Cardiac muscle cell (in vitro differentiated cells and primary cell): ENCODE measurements at regions not wholly inside any gene's neighbourhood (a gene's known extent, or its start where the extent isn't known, plus 50 kb on each side); places are given as distances from the start of the nearest gene placed in this dataset.

ENCODE experiments used
- DNase-seq, 2 donors: peaks; one replicate each; pipeline versions ENCODE4 v3.0.0 to v3.0.0-alpha.2; 2010 to 2017; ENCODE audit warnings: low read depth in 1 of 2, low spot score in 1 of 2
- H3K27ac ChIP-seq: fragments of 200-600 bp; sonication (generic); 2 replicates; pipeline ENCODE4 v1.5.1; 2016
- H3K27me3 ChIP-seq: fragments of 200-600 bp; sonication (generic); 2 replicates; pipeline ENCODE4 v1.6.0; 2016; ENCODE audit warnings: control low read depth
- H3K36me3 ChIP-seq: fragments of 200-600 bp; sonication (generic); 2 replicates; pipeline ENCODE4 v1.5.1; 2016; ENCODE audit warnings: control low read depth
- H3K4me1 ChIP-seq: fragments of 200-600 bp; sonication (generic); 2 replicates; pipeline ENCODE4 v1.8.1; 2017; ENCODE audit warnings: low read depth, mild to moderate bottlenecking, mixed run types
- H3K4me3 ChIP-seq: fragments of 200-600 bp; sonication (generic); 2 replicates; pipeline ENCODE4 v1.5.1; 2016; ENCODE audit warnings: mild to moderate bottlenecking
- H3K9me3 ChIP-seq: fragments of 200-600 bp; sonication (generic); 2 replicates; pipeline ENCODE4 v1.5.1; 2017; ENCODE audit warnings: low read depth, mild to moderate bottlenecking, control low read depth
- TF ChIP-seq, protein P1 (sequence below): IDR thresholded peaks from 2 replicates; pipeline ENCODE4 v1.5.1; 2012; ENCODE audit warnings: low read depth, mild to moderate bottlenecking, low read length

DNA sequence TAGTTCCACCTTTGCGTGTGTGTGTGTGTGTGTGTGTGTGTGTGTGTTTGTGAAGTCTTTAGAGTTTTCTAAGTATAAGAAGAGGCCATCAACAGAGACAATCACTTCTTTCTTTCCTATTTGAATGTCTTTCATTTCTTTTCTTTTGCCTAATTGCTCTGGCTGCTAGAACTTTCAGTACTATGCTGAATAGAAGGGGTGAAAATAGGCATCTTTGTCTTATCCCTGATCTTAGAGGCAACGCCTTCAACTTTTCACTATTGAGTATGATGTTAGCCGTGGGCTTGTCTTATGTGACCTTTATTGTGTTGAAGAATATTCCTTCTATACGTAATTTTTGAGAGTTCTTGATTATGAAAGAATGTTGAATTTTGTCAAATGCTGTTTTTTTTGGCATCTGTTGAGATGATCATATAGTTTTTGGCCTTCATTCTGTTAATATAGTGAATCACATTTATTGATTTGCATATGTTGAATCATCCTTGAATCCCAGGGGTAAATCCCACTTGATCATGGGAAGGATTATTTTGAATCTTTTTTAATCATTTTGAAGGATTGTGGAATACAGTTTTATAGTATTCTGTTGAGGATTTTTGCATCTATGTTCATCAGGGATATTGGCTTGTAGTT lies 134.8 kb upstream of the CD180 start:
- Histone ChIP-seq H3K27ac (no peak overlapping the region), H3K4me1 (no peaks in the 10 kb centered on the region), H3K4me3 (no peak overlapping the region), H3K9me3 (no peaks in the 10 kb centered on the region), H3K36me3 (no peaks in the 10 kb centered on the region), H3K27me3 (no peaks in the 10 kb centered on the region)
- TF ChIP-seq, protein P1, sequence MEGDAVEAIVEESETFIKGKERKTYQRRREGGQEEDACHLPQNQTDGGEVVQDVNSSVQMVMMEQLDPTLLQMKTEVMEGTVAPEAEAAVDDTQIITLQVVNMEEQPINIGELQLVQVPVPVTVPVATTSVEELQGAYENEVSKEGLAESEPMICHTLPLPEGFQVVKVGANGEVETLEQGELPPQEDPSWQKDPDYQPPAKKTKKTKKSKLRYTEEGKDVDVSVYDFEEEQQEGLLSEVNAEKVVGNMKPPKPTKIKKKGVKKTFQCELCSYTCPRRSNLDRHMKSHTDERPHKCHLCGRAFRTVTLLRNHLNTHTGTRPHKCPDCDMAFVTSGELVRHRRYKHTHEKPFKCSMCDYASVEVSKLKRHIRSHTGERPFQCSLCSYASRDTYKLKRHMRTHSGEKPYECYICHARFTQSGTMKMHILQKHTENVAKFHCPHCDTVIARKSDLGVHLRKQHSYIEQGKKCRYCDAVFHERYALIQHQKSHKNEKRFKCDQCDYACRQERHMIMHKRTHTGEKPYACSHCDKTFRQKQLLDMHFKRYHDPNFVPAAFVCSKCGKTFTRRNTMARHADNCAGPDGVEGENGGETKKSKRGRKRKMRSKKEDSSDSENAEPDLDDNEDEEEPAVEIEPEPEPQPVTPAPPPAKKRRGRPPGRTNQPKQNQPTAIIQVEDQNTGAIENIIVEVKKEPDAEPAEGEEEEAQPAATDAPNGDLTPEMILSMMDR, result no peak
- no peak for DNase-seq

DNA sequence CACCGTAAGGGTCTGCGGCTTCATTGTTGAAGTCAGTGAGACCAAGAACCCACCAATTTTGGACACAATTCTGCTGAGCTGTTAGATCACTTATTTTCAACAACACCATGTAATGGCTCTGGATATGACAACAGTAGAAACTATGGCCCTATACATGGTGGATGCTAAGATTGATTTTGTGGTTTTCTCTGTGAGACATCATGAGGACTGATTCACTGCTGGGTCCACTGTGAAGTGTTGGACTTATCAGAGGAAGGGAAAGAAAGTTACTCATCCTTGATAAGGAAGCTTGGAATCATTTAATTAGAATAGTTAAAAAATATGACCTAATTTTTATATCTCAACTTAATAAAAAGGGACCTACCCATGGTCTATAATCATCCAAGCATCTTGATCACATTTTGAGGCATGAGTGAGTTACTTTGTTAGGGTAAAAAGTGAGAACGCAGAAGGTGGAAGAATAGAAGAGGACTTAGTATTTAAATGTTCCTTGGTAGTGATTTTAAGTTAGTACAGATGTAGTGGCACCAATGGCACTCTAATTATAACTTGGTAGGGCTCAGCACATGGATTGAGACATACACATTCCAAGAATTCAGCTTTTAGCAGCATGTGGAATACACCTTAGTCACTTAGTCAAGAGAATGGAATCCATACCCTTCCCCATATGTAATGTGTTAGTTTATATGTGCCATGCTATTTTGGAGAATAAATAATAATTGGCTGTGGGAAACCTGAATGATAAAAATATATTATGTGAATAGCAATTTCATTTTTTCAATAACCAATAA lies 123.5 kb upstream of the CD180 start:
- Histone ChIP-seq H3K9me3 (no peaks in the 10 kb centered on the region), H3K4me1 (no peaks in the 10 kb centered on the region), H3K27ac (no peak overlapping the region), H3K27me3 (no peaks in the 10 kb centered on the region), H3K36me3 (no peaks in the 10 kb centered on the region), H3K4me3 (no peak overlapping the region)
- TF ChIP-seq, protein P1, result no peak
- DNase-seq, result no peak

DNA sequence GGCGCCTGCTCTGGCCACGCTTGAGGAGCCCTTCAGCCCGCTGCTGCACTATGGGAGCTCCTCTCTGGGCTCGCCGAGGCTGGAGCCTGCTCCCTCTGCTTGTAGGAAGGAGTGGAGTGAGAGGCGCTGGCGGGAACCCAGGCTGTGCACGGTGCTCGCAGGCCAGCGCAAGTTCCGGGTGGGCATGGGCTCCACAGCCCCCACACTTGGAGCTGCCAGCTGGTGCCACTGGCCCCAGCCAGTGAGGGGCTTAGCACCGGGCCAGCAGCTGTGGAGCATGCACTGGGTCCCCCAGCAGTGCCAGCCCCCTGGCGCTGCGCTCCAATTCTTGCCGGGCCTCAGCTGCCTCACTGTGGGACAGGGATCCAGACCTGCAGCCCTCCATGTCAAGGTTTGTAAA lies 122.1 kb upstream of the CD180 start:
- no peak for DNase-seq
- Histone ChIP-seq H3K4me3 (no peak overlapping the region), H3K36me3 (no peaks in the 10 kb centered on the region), H3K4me1 (no peaks in the 10 kb centered on the region), H3K9me3 (no peaks in the 10 kb centered on the region), H3K27me3 (no peaks in the 10 kb centered on the region), H3K27ac (no peak overlapping the region)
- TF ChIP-seq, protein P1, result no peak

- H3K27ac ChIP-seq, result no peak overlapping the region
- TF ChIP-seq, protein P1, result no peak
- H3K4me1 ChIP-seq, result no peaks in the 10 kb centered on the region
- H3K36me3 ChIP-seq, result no peaks in the 10 kb centered on the region
- no peak for DNase-seq
- H3K4me3 ChIP-seq, result no peak overlapping the region
- H3K27me3 ChIP-seq, result no peaks in the 10 kb centered on the region
- H3K9me3 ChIP-seq, result no peaks in the 10 kb centered on the region
Measured at GRCh38 chr5:67317603-67318002, 121.0 kb upstream of the CD180 start.

DNA sequence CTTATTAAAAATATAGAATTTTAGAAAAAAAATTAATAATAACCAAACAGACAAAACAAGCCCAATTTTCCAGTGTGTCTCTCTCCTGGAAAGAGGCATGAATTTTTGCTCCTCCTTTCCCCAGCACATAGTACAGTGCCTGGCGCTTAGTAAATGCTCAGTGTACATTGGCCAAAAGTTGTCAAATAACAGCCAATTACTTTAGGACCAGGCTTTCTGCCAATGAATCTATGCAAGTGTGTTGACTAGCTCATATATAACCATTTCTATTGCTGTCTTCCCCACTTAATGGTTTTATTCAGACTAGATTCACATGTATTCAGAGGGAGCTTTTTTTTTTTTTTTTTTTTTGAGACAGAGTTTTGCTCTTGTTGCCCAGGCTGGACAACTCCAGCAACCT lies 120.1 kb upstream of the CD180 start:
- Histone ChIP-seq H3K4me1 (no peaks in the 10 kb centered on the region), H3K27me3 (no peaks in the 10 kb centered on the region), H3K9me3 (no peaks in the 10 kb centered on the region), H3K4me3 (no peak overlapping the region), H3K36me3 (no peaks in the 10 kb centered on the region), H3K27ac (no peak overlapping the region)
- no peak for DNase-seq
- TF ChIP-seq, protein P1, result no peak
